OCI-LY1 (cell line): ENCODE measurements at regions not wholly inside any gene's neighbourhood (a gene's known extent, or its start where the extent isn't known, plus 50 kb on each side); places are given as distances from the start of the nearest gene placed in this dataset.
"Not testable (repeated sequence)": the region's sequence is repeated elsewhere in the genome, so short reads cannot be mapped to it uniquely, and the experiment has no call there.

Experiments used
- H2AFZ ChIP-seq: fragments of 200-600 bp; sonication (generic), shearing (Covaris generic); 2 replicates; pipeline ENCODE4 v1.6.0; 2014; ENCODE audit warnings: antibody characterized with exemption, mild to moderate bottlenecking, low read length
- H3F3A ChIP-seq: fragments of 200-600 bp; sonication (generic), shearing (Covaris generic); 2 replicates; pipeline ENCODE4 v1.6.0; 2014; ENCODE audit warnings: mild to moderate bottlenecking, antibody characterized with exemption, low read length, moderate library complexity; ENCODE audit not compliant: insufficient read depth
- H3K27ac ChIP-seq: fragments of 200-600 bp; sonication (generic); 2 replicates; pipeline ENCODE4 v1.5.1; 2014; ENCODE audit warnings: low read length, mixed run types, mild to moderate bottlenecking, low read depth; ENCODE audit not compliant: poor library complexity, severe bottlenecking
- H3K27me3 ChIP-seq: fragments of 200-600 bp; sonication (generic); 2 replicates; pipeline ENCODE4 v1.6.0; 2014; ENCODE audit warnings: antibody characterized with exemption, mild to moderate bottlenecking, low read length, moderate library complexity; ENCODE audit not compliant: insufficient read depth
- H3K36me3 ChIP-seq: fragments of 200-600 bp; sonication (generic); 2 replicates; pipeline ENCODE4 v1.6.1; 2014; ENCODE audit warnings: mild to moderate bottlenecking, antibody characterized with exemption, low read length, moderate library complexity, mixed read lengths; ENCODE audit not compliant: insufficient read depth
- H3K4me1 ChIP-seq: fragments of 200-600 bp; sonication (generic); 2 replicates; pipeline ENCODE4 v1.5.1; 2014; ENCODE audit warnings: mild to moderate bottlenecking, low read length, moderate library complexity; ENCODE audit not compliant: insufficient read depth, severe bottlenecking
- H3K4me2 ChIP-seq: fragments of 200-600 bp; sonication (generic), shearing (Covaris generic); 2 replicates; pipeline ENCODE4 v1.6.1; 2014; ENCODE audit warnings: low read length
- H3K4me3 ChIP-seq: fragments of 200-600 bp; sonication (generic); 2 replicates; pipeline ENCODE4 v1.5.1; 2014; ENCODE audit warnings: low read length, low read depth, mild to moderate bottlenecking, mixed read lengths; ENCODE audit not compliant: poor library complexity, severe bottlenecking
- H3K79me2 ChIP-seq: fragments of 200-600 bp; shearing (Covaris generic); 2 replicates; pipeline ENCODE4 v1.6.1; 2016; ENCODE audit warnings: mixed run types, low read length, mixed read lengths; ENCODE audit not compliant: insufficient read depth
- H3K9ac ChIP-seq: fragments of 200-600 bp; sonication (generic), shearing (Covaris generic); 2 replicates; pipeline ENCODE4 v1.6.1; 2014; ENCODE audit warnings: mild to moderate bottlenecking, low read length, mixed read lengths
- H3K9me2 ChIP-seq: fragments of 200-600 bp; sonication (generic), shearing (Covaris generic); 2 replicates; pipeline ENCODE4 v1.6.1; 2014; ENCODE audit warnings: low read depth, mild to moderate bottlenecking, low read length, mixed read lengths
- H3K9me3 ChIP-seq: fragments of 200-600 bp; shearing (Covaris generic); 2 replicates; pipeline ENCODE4 v1.6.1; 2014; ENCODE audit warnings: low read length, mixed read lengths
- H4K20me1 ChIP-seq: fragments of 200-600 bp; sonication (generic), shearing (Covaris generic); 2 replicates; pipeline ENCODE4 v1.6.0; 2016; ENCODE audit warnings: mild to moderate bottlenecking, low read length; ENCODE audit not compliant: insufficient read depth
- CTCF ChIP-seq: fragments of 200-600 bp; sonication (generic), shearing (Covaris generic); IDR thresholded peaks from 2 replicates; pipeline ENCODE4 v1.5.1; 2017; ENCODE audit warnings: mild to moderate bottlenecking, antibody characterized with exemption, low read length, moderate library complexity, mixed read lengths
- EZH2 ChIP-seq: fragments of 200-600 bp; sonication (generic), shearing (Covaris generic); IDR thresholded peaks from 2 replicates; pipeline ENCODE4 v1.8.0; 2017; ENCODE audit warnings: borderline replicate concordance, mixed run types, mild to moderate bottlenecking, antibody characterized with exemption, low read length, moderate library complexity, mixed read lengths

- not testable (repeated sequence) for H3K9me3 ChIP-seq, H3K9me2 ChIP-seq, H3K79me2 ChIP-seq, H4K20me1 ChIP-seq, H3F3A ChIP-seq, H3K4me3 ChIP-seq, H3K36me3 ChIP-seq, H2AFZ ChIP-seq, H3K9ac ChIP-seq, H3K27ac ChIP-seq, H3K27me3 ChIP-seq, H3K4me1 ChIP-seq
- peak overlapping the region; percentile 19; the same call in 1 of the 2 replicates for H3K4me2 ChIP-seq
These were observed 77.6 kb downstream of the HHIPL2 start for GRCh38 chr1:222470252-222470805.

- no peak overlapping the region for H3K4me2 ChIP-seq
- H3K79me2 ChIP-seq: no peaks in the 10 kb centered on the region
- H3K4me3 ChIP-seq: no peak overlapping the region
- H3K9me3 ChIP-seq: no peaks in the 10 kb centered on the region
- H3K27me3 ChIP-seq: no peaks in the 10 kb centered on the region
- H3K9ac ChIP-seq: no peak overlapping the region
- H3F3A ChIP-seq: no peaks in the 10 kb centered on the region
- no peak overlapping the region for H3K27ac ChIP-seq
- no peaks in the 10 kb centered on the region for H4K20me1 ChIP-seq
- H3K36me3 ChIP-seq: no peaks in the 10 kb centered on the region
- no peak for TF ChIP-seq EZH2
- TF ChIP-seq CTCF: no peak
- H3K9me2 ChIP-seq: no peaks in the 10 kb centered on the region
- H3K4me1 ChIP-seq: peaks cover 13% of the 10 kb centered on the region
- H2AFZ ChIP-seq: 0 out of 2 replicates have a peak overlapping the region, but pooled peaks have one; percentile 27
These were observed 81.6 kb downstream of the HHIPL2 start for GRCh38 chr1:222466150-222466865.

GRCh38 chr1:222465211-222466041, 82.5 kb downstream of the HHIPL2 start:
- peak overlapping the region; percentile 96 for H3K4me2 ChIP-seq
- no peaks in the 10 kb centered on the region for H3K9me2 ChIP-seq
- no peaks in the 10 kb centered on the region for H3F3A ChIP-seq
- peak overlapping the region; percentile 59 for H3K4me3 ChIP-seq
- TF ChIP-seq EZH2 (no peak), CTCF (peak; percentile 96)
- H3K4me1 ChIP-seq: peaks cover 13% of the 10 kb centered on the region
- H3K27me3 ChIP-seq: no peaks in the 10 kb centered on the region; the same call in 1 of the 2 replicates
- peak overlapping the region; percentile 99 for H2AFZ ChIP-seq
- H4K20me1 ChIP-seq: no peaks in the 10 kb centered on the region
- H3K27ac ChIP-seq: no peak overlapping the region
- no peaks in the 10 kb centered on the region for H3K79me2 ChIP-seq
- H3K9ac ChIP-seq: peak overlapping the region; percentile 73
- H3K9me3 ChIP-seq: no peaks in the 10 kb centered on the region
- H3K36me3 ChIP-seq: no peaks in the 10 kb centered on the region
